K562 (cell line): ENCODE measurements at regions not wholly inside any gene's neighbourhood (a gene's known extent, or its start where the extent isn't known, plus 50 kb on each side); places are given as distances from the start of the nearest gene placed in this dataset.

ENCODE experiments used
- CEBPB ChIP-seq: fragments of 450-650 bp; IDR thresholded peaks from 2 replicates; pipeline ENCODE4 v1.6.1; 2016; ENCODE audit warnings: missing genetic modification characterization, missing compliant biosample characterization
- HNRNPLL ChIP-seq: fragments of 200-400 bp; formaldehyde crosslinking; IDR thresholded peaks from 2 replicates; pipeline ENCODE4 v1.6.1; 2017; ENCODE audit warnings: low read length, low read depth, mild to moderate bottlenecking; ENCODE audit not compliant: poor library complexity, severe bottlenecking
- POLR2A ChIP-seq: fragments of 450-650 bp; conservative IDR thresholded peaks from 2 replicates; pipeline ENCODE4 v1.6.1; 2016
- SIX5 ChIP-seq, 2 experiments: IDR thresholded peaks; 2 replicates each; pipeline ENCODE4 v1.6.1; 2011; ENCODE audit warnings: low read length in 2 of 2, borderline replicate concordance in 1 of 2, low read depth in 1 of 2, mild to moderate bottlenecking in 1 of 2, moderate library complexity in 1 of 2; ENCODE audit not compliant: insufficient read depth in 1 of 2
- TF ChIP-seq, protein P1 (sequence below): sonication (generic); formaldehyde crosslinking; IDR thresholded peaks from 2 replicates; pipeline ENCODE4 v1.8.1; 2023; ENCODE audit warnings: mild to moderate bottlenecking, missing genetic modification reagents, moderate library complexity
- TF ChIP-seq, protein P2 (sequence below), 3 experiments: IDR thresholded peaks in 2 of 3; conservative IDR thresholded peaks in 1 of 3; 2 replicates each; pipeline ENCODE4 v1.5.1; 2011 to 2012; ENCODE audit warnings: low read length in 3 of 3, mild to moderate bottlenecking in 3 of 3, control low read depth in 2 of 3, improper control_type of control experiment in 1 of 3, inconsistent platforms in 1 of 3, low read depth in 1 of 3, mixed read lengths in 1 of 3, moderate library complexity in 1 of 3; ENCODE audit not compliant: insufficient read depth in 2 of 3

DNA sequence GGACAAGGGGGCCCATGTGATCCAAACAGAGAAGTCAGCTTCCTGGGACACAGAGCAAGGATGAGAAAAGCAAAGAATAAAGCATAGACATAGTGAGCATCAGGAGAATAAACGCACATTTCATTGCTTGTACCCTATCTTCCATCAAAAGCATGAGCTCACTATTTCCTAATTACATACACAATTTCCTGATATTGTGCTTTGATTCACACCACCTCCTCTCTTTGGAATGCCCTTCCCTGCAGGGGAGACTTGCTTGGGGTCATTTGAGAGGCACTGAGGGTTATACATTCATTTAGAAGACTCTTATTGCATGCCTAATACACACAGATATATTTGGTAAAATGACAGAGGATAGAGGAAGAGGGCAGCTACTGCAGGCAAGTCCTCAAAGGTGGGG is 185.4 kb downstream of the SEC16B start:
- TF ChIP-seq POLR2A (no peak), SIX5 (IDR thresholded peaks at IDR 0.05; ENCODE audit: borderline replicate concordance in 1 of 2, insufficient read depth in 1 of 2, low read depth in 1 of 2, low read length in 2 of 2) (no peak), HNRNPLL (no peak), CEBPB (no peak)
- TF ChIP-seq, protein P1, sequence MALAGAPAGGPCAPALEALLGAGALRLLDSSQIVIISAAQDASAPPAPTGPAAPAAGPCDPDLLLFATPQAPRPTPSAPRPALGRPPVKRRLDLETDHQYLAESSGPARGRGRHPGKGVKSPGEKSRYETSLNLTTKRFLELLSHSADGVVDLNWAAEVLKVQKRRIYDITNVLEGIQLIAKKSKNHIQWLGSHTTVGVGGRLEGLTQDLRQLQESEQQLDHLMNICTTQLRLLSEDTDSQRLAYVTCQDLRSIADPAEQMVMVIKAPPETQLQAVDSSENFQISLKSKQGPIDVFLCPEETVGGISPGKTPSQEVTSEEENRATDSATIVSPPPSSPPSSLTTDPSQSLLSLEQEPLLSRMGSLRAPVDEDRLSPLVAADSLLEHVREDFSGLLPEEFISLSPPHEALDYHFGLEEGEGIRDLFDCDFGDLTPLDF (CRISPR knock-in tag) = no peak
- TF ChIP-seq, protein P2, sequence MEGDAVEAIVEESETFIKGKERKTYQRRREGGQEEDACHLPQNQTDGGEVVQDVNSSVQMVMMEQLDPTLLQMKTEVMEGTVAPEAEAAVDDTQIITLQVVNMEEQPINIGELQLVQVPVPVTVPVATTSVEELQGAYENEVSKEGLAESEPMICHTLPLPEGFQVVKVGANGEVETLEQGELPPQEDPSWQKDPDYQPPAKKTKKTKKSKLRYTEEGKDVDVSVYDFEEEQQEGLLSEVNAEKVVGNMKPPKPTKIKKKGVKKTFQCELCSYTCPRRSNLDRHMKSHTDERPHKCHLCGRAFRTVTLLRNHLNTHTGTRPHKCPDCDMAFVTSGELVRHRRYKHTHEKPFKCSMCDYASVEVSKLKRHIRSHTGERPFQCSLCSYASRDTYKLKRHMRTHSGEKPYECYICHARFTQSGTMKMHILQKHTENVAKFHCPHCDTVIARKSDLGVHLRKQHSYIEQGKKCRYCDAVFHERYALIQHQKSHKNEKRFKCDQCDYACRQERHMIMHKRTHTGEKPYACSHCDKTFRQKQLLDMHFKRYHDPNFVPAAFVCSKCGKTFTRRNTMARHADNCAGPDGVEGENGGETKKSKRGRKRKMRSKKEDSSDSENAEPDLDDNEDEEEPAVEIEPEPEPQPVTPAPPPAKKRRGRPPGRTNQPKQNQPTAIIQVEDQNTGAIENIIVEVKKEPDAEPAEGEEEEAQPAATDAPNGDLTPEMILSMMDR (IDR thresholded peaks at IDR 0.05 in 2 of 3, conservative IDR thresholded peaks at IDR 0.05 in 1 of 3; ENCODE audit: insufficient read depth in 2 of 3, low read depth in 1 of 3, low read length in 3 of 3) = no peak
